H1 (cell line): ENCODE measurements at regions not wholly inside any gene's neighbourhood (a gene's known extent, or its start where the extent isn't known, plus 50 kb on each side); places are given as distances from the start of the nearest gene placed in this dataset.

ENCODE experiments used
- SP2 ChIP-seq: IDR thresholded peaks from 2 replicates; pipeline ENCODE4 v1.6.1; 2012; ENCODE audit warnings: mild to moderate bottlenecking, low read length, inconsistent platforms

- no peak for TF ChIP-seq SP2
- TF ChIP-seq, all 59 proteins: peak for 0
Measured at GRCh38 chr4:132330994-132331393, 818.1 kb upstream of the PCDH10 start (continued).
